Activated CD8-positive, alpha-beta T cell treated with anti-CD3 and anti-CD28 coated beads for 36 hours (primary cell): ENCODE measurements at regions not wholly inside any gene's neighbourhood (a gene's known extent, or its start where the extent isn't known, plus 50 kb on each side); places are given as distances from the start of the nearest gene placed in this dataset.

Experiments used
- ATAC-seq: fragments of 200-7000 bp; cut with Tn5 transposase; one replicate; pipeline ENCODE4 v1.10.0; 2021; ENCODE audit warnings: mild to moderate bottlenecking, moderate library complexity
- CTCF ChIA-PET: fragments of 350-600 bp; sonication (Branson Sonifier 250); formaldehyde crosslinking; loops from one replicate; lab custom pipeline; 2021; ENCODE audit warnings: antibody characterized with exemption; lab: Charles Lee
- POLR2A ChIA-PET: fragments of 350-600 bp; sonication (Branson Sonifier 250); formaldehyde crosslinking; loops from one replicate; lab custom pipeline; 2021; ENCODE audit warnings: antibody characterized with exemption; lab: Charles Lee
- DNase-seq: peaks from one replicate; pipeline ENCODE4 v3.0.0-alpha.2; 2020
- H3K27ac Mint-ChIP-seq: one replicate; pipeline ENCODE4 v1.8.0; 2021; ENCODE audit warnings: mild to moderate bottlenecking, mixed read lengths
- H3K27me3 Mint-ChIP-seq: one replicate; pipeline ENCODE4 v1.8.0; 2021; ENCODE audit warnings: mixed read lengths
- H3K36me3 Mint-ChIP-seq: one replicate; pipeline ENCODE4 v1.8.0; 2021; ENCODE audit warnings: low read depth, mixed read lengths
- H3K4me1 Mint-ChIP-seq: one replicate; pipeline ENCODE4 v1.8.0; 2021; ENCODE audit warnings: low read depth, mixed read lengths
- H3K4me3 Mint-ChIP-seq: one replicate; pipeline ENCODE4 v1.8.0; 2021; ENCODE audit warnings: mild to moderate bottlenecking, moderate library complexity, mixed read lengths
- H3K9me3 Mint-ChIP-seq: one replicate; pipeline ENCODE4 v1.8.0; 2021; ENCODE audit warnings: mixed read lengths
- intact Hi-C: fragments of 100-400 bp; cut with micrococcal nuclease; formaldehyde crosslinking; loops from one replicate; pipeline ENCODE4 v1.10.0; 2022
- TF ChIP-seq, protein P1 (sequence below): fragments of 200-600 bp; IDR thresholded peaks from one replicate; pipeline ENCODE4 v1.8.0; 2022; ENCODE audit warnings: antibody characterized with exemption, mild to moderate bottlenecking

DNA sequence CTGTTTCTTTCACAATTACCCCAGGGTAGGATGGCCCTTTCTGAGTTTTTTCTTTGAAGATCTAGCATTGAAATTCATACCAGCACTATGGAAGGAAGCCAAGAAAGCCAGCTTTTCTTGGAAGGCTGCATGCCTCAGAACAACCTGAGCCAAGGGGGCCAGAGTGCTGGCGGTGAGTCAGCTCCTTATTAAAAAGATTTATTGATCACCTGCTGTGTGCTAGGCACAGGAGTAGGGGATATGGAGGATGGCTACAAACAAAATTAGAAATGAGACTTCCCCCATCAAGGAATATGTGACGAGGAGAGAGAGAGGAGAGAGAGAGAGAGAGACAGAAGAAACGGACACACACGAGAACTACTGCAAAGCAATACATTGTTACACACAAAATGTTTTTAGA is 184.6 kb upstream of the PUM3 start:
- no peak for ATAC-seq
- Mint-ChIP-seq H3K27me3 (no peaks in the 10 kb centered on the region), H3K9me3 (no peaks in the 10 kb centered on the region), H3K4me3 (no peak overlapping the region), H3K36me3 (no peaks in the 10 kb centered on the region), H3K27ac (no peak overlapping the region), H3K4me1 (no peaks in the 10 kb centered on the region)
- CTCF ChIA-PET: no interaction called here
- TF ChIP-seq, protein P1, sequence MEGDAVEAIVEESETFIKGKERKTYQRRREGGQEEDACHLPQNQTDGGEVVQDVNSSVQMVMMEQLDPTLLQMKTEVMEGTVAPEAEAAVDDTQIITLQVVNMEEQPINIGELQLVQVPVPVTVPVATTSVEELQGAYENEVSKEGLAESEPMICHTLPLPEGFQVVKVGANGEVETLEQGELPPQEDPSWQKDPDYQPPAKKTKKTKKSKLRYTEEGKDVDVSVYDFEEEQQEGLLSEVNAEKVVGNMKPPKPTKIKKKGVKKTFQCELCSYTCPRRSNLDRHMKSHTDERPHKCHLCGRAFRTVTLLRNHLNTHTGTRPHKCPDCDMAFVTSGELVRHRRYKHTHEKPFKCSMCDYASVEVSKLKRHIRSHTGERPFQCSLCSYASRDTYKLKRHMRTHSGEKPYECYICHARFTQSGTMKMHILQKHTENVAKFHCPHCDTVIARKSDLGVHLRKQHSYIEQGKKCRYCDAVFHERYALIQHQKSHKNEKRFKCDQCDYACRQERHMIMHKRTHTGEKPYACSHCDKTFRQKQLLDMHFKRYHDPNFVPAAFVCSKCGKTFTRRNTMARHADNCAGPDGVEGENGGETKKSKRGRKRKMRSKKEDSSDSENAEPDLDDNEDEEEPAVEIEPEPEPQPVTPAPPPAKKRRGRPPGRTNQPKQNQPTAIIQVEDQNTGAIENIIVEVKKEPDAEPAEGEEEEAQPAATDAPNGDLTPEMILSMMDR: no peak
- intact Hi-C loops: no loop called here
- POLR2A ChIA-PET: interaction anchor here (1.2 kb wide), 1 partner anchor 14 kb away, joined by 3 read pairs; no protein-coding TSS in a partner anchor
- no peak for DNase-seq

DNA sequence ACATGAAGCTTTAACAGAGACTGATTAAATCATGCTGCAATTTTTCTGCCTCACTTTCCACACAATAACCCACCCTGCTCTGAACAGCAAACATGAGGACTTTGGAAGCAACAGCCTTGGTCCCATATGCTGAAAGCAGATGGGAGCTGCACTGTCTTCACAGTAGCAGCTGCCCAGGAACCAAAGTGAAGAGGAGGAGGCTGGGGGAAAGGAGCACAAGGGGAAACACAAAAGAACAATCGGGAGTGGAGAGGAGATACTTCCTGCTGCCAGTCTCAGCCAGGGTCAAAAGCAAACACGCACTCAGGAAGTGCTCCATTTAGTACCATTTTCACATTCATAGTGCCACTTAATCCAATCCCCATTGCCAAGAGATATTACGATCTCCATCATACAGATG is 183.3 kb upstream of the PUM3 start:
- CTCF ChIA-PET: no interaction called here
- POLR2A ChIA-PET: no interaction called here

DNA sequence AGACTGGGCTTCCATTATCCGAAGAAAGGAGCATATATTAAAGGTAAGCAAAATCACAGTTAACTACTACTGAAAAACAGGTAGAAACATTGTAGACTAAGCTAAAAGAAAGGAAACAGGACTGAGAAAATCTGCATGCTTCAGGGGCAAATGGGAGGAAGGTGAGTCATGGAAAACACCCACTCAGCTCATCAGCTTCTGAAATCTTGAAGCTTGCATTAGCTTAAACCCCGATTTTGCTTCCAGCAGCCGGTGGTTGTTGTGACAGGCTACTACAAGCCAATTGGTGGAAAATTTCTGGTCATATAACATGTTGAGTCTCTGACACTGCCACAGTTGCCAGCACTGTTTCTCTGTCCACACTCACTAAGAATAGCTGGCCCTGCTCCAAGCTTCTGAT is 179.6 kb upstream of the PUM3 start:
- no peaks in the 10 kb centered on the region for H3K36me3 Mint-ChIP-seq
- POLR2A ChIA-PET: no interaction called here
- TF ChIP-seq, protein P1: no peak
- H3K27me3 Mint-ChIP-seq: peaks cover 13% of the 10 kb centered on the region
- intact Hi-C loops: no loop called here
- no peak overlapping the region for H3K27ac Mint-ChIP-seq
- ATAC-seq (no peak), DNase-seq (peak; percentile 11)
- H3K4me1 Mint-ChIP-seq: no peaks in the 10 kb centered on the region
- no peaks in the 10 kb centered on the region for H3K9me3 Mint-ChIP-seq
- CTCF ChIA-PET: no interaction called here
- no peak overlapping the region for H3K4me3 Mint-ChIP-seq

More for the DNA sequence above, 183.3 kb upstream of the PUM3 start:
- no peak overlapping the region for H3K27ac Mint-ChIP-seq
- H3K36me3 Mint-ChIP-seq: no peaks in the 10 kb centered on the region
- ATAC-seq (no peak), DNase-seq (no peak)
- no peaks in the 10 kb centered on the region for H3K4me1 Mint-ChIP-seq
- TF ChIP-seq, protein P1: no peak
- no peaks in the 10 kb centered on the region for H3K9me3 Mint-ChIP-seq
- no peak overlapping the region for H3K4me3 Mint-ChIP-seq
- peaks cover 3% of the 10 kb centered on the region for H3K27me3 Mint-ChIP-seq
- intact Hi-C loops: no loop called here

DNA sequence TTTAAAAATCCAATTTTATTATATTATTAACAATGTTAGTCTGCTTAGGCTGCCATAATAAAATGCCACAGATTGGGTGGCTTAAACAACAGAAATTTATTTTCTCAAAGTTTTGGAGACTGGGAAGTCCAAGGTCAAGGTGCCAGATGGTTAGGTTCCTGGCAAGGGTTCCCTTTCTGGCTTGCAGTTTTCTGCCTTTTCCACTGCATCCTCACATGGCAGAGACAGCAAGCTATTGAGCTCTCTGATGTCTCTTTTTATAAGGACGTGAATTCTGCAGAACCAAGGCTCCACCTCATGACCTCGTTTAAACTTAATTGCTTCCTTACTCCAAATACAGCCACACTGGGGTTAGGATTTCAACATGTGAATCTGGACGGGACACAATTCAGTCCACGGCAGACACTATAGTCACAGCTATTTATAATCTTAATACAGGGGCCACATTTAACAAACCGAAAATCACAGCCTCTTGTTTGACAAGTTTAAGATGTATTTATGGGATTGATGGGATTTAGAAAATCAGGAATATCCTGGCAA is 174.9 kb upstream of the PUM3 start:
- Mint-ChIP-seq H3K27me3 (peaks cover 13% of the 10 kb centered on the region), H3K4me3 (no peak overlapping the region), H3K4me1 (no peaks in the 10 kb centered on the region), H3K36me3 (no peaks in the 10 kb centered on the region), H3K27ac (no peak overlapping the region), H3K9me3 (no peaks in the 10 kb centered on the region)
- DNase-seq (no peak), ATAC-seq (no peak)
- TF ChIP-seq, protein P1: no peak
- intact Hi-C loops: no loop called here
- ChIA-PET CTCF (no interaction called here), POLR2A (no interaction called here)

DNA sequence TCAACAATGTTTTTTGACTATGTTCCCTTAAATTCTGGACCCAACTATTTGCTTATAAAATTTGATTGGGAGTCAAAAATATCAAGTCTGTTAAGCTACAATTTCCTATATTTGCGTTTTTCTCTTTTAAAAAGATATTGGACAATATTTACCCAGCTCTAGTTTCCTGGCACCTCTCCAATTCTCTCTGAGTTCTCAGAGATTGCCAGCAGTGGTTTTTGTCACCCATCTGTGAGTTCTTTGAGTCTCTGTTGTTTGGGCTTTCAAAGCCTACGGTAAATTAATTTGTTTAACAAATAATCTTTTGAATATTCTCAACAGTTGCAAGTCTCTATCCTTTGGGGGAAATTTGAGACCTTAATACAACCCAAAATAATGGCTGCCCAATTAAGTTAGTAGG is 174.2 kb upstream of the PUM3 start:
- Mint-ChIP-seq H3K4me3 (no peak overlapping the region), H3K9me3 (no peaks in the 10 kb centered on the region), H3K4me1 (no peaks in the 10 kb centered on the region), H3K36me3 (no peaks in the 10 kb centered on the region), H3K27ac (no peak overlapping the region), H3K27me3 (peaks cover 10% of the 10 kb centered on the region)
- intact Hi-C loops: no loop called here
- DNase-seq: no peak
- ChIA-PET POLR2A (no interaction called here), CTCF (no interaction called here)
- no peak for ATAC-seq
- TF ChIP-seq, protein P1: no peak
